GM21717 (cell line): ENCODE measurements at regions not wholly inside any gene's neighbourhood (a gene's known extent, or its start where the extent isn't known, plus 50 kb on each side); places are given as distances from the start of the nearest gene placed in this dataset.

ENCODE experiments used
- ATAC-seq: cut with Tn5 transposase; IDR thresholded peaks from one replicate; pipeline ENCODE4 v1.9.1; 2021; ENCODE audit warnings: mild to moderate bottlenecking, moderate library complexity; ENCODE audit not compliant: unreplicated experiment

- ATAC-seq: no peak
Measured at GRCh38 chr2:164182116-164182627, 439.1 kb downstream of the GRB14 start.

- ATAC-seq: peak; percentile 69
Measured at GRCh38 chr2:164178835-164179465, 442.3 kb downstream of the GRB14 start.

GRCh38 chr2:164164602-164165001 lies 428.8 kb upstream of the FIGN start:
- ATAC-seq: no peak

DNA sequence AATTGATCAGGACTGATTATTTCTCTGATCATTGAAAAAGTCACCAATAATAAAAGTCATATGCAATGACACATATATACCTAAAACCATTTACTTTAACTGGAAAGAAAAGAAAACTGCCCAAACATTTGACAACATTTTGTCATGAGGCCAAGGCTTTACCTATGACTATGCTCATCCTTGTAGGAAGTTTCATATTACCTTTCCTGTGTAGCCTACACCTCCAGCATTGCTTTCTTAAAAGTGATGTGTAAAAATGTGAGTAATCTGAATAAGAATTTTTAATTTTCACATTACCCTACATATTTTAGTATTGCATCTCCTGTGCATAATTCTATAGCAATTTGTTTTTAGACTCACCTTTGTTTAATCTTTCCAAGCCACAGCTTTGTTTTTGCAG lies 419.8 kb upstream of the FIGN start:
- ATAC-seq: no peak

GRCh38 chr2:164151522-164151921 lies 415.7 kb upstream of the FIGN start:
- ATAC-seq: no peak

GRCh38 chr2:164150604-164151003 lies 414.8 kb upstream of the FIGN start:
- ATAC-seq: no peak

GRCh38 chr2:164146441-164146840 lies 410.6 kb upstream of the FIGN start:
- ATAC-seq: no peak

- ATAC-seq: no peak
Measured at GRCh38 chr2:164145093-164145987, 409.5 kb upstream of the FIGN start.

DNA sequence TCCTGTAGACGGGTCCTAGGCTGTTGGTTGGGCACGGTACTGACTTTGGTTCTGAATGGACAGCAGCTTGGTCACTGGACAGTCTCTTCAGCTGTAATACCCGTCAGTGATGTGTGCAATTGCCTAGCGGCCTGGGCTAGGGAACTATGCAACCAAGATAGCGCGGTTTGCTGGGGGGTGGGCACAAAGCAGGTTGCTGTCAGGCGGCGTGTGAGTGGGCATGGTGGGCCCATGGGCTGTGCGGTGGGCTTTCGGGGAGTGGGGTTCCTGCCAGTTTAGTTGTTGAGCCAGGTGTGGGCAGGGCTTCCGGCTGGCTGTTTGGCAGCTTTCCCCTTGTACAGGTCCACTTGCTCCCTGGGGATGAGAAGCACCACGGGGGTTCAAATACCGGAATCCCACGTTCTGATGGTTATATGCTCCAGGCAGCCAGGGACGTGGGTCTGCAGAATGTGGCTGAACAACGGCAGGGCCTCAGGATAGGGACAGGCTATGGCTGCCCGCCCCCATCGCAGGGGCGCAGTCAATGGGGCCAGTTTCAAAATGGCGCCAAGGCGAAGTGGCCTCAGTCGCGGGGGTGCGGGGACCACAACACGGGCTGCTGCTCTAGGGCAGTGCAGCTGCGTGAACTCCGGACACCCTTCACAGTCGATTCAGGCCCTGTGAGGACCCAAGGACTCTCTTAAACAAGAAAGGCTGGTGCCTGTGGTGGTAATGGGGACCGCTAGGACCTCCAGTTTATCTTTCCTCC lies 407.5 kb upstream of the FIGN start:
- ATAC-seq: no peak

- no peak for ATAC-seq
Measured at GRCh38 chr2:164142755-164143154, 406.9 kb upstream of the FIGN start.

GRCh38 chr2:164141271-164141670 lies 405.5 kb upstream of the FIGN start:
- ATAC-seq: no peak

DNA sequence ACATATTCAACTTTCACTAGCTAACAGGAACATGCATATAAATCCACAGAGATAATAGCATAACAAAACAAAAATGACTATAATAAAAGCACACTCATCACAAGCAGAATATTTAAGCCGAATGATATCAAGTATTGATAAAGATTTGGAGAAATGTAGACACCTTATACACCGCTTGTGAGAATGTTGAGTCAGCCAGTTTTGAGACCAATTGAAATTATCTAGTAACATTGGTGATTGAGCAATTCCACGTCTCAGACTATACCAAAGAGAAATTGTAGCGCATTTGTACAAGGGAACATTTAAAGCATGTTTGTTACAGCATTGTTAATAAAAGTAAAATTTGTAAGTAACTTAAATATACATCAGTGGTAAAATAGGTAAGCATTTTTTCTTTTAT lies 402.9 kb upstream of the FIGN start:
- ATAC-seq: no peak

DNA sequence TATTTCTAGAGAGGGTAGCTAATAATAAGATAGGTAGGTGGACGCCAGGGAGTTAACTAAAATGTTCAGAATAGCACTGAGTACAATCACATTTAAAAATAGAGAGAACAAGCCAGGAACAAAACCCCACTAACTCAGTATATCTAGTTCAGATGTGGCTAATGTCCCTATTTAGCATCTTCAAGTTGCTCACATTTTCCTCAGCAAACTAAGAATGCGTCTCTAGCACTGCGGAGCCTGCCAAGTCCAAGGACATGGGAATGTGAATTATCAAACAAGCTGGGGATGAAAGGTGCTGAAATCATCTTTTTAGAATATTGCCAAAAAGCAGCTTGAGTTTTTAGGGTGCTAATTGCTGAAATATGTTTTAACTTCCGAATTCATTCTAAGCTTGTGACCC lies 398.5 kb upstream of the FIGN start:
- ATAC-seq: no peak

DNA sequence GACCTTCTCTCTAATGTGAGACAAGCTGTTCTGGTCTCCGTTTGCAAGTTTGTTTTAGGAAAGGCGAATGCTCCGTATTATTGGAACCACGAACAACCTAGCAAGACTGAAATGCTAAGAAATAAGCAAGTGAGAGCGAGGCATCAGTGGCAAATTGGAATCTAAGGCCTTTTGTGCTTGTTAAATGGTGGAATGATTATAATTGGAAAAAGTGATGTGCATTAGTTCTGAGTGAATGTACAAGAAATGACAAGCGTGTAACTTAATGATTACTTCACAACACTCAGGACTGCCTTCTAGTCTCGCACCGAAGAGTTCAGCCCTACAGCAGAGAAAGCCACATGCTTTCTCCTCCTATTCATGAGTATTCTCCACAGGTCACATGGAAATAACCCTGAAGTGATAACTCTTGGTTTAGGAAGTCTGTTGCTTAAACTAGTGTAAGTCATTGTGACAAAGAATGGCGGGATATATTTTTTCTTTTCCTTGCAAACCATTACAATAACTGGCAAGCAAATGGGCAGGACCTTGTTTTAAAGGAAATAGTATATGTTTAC lies 392.2 kb upstream of the FIGN start:
- ATAC-seq: no peak

DNA sequence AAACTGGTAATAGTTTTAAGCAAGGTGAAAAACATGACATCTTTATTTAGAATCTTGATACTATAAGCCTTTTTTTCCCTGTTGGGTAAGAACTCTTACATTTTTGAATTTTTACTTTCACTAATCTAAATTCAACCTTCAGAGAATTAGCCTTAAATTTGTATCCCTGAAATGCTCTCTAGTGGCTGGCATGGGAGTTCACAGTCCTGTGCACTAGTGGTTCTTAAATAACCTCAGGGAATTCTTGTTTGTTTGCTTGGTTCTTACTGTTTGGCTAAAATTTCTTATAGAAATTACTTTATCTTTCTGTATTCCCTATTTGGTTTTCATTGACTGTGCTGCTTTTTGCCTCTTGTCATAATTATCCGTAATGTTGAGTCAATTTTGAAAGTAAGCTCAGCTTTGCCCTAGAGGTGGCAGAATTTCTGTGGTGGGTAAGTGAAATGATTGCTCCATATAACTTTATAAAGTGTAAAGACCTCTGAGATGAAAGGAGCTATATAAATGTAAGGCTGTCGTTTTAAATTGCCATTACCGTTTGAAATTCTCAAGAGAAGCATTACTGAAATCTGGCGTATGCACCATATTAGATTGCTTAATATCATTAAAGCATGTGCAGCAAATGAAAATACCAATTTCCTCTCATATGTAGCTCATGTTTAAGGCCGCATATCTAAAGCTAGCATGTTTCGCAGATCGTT lies 391.3 kb upstream of the FIGN start:
- ATAC-seq: no peak

GRCh38 chr2:164115806-164116205 lies 380.0 kb upstream of the FIGN start:
- ATAC-seq: no peak

DNA sequence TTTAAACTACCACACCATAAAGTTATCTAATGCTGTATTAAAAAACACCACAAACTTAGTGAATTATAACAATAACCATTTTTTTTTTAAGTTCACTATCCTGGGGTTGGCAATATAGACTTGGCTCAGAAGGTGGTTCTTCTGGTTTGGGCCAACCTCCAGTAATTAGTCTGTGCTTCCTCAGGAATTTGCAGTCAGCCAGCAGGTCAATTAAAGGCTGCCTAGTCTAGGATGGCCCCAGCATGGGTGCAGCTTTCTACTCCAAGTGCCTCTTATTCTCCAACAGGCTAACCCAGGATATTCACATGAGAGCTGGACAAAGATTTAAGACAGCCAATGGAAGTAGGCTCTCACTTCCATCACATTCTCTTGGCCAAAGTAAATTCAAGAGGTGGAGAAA lies 379.1 kb upstream of the FIGN start:
- ATAC-seq: no peak

DNA sequence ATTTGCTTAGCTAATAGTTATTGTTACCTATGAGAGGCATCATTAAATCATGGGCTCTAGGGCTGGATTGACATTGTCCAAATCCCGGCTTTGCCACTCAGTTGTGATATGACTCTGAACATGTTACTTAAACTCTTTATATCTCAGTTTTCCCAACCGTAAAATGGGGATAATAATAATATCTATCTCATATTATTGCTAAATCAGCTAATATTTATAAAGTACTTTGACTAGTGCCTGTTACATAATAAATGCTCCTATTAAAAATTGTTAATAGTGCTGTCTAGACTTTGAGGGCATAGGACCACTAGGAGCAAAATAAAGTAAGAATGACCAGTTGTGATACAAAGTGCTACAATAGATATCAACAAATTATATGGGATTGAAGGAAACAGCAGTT lies 376.3 kb upstream of the FIGN start:
- no peak for ATAC-seq

DNA sequence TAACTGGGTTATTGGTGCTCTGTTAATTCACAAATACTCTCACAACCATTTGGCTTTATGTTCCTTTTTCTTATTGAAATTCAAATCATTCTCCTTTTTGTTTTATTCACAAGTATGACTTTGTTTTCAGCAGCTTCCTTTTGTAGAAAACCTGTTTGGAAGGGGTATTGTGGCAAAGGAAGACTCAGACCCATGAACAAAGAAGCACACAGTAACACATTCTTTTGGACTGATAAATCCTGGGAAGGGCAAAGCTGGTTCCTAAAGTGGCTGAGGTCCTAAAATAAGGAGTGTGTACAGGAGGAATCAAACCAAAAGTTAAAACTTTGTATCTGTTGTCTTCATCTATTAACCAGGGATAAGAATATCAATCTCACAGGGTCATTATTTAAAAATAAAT lies 374.7 kb upstream of the FIGN start:
- no peak for ATAC-seq

- ATAC-seq: no peak
Measured at GRCh38 chr2:164109006-164109405, 373.2 kb upstream of the FIGN start.

GRCh38 chr2:164103271-164103670 lies 367.5 kb upstream of the FIGN start:
- ATAC-seq: no peak
